CD14-positive monocyte (primary cell): ENCODE measurements at regions not wholly inside any gene's neighbourhood (a gene's known extent, or its start where the extent isn't known, plus 50 kb on each side); places are given as distances from the start of the nearest gene placed in this dataset.

Source experiments
- DNase-seq, 3 donors: peaks; one replicate each; pipeline ENCODE4 v3.0.0-alpha.2; 2011 to 2022
- H2AFZ ChIP-seq: 2 replicates; pipeline ENCODE4 v1.6.0; 2012; ENCODE audit warnings: mild to moderate bottlenecking, low read depth, low read length, inconsistent platforms; ENCODE audit not compliant: insufficient read depth, poor library complexity, severe bottlenecking
- H3K27ac ChIP-seq, 2 donors: 1 replicate in 1 of 2; 2 replicates in 1 of 2; pipeline ENCODE4 v1.5.1; 2012 to 2013; ENCODE audit warnings: low read length in 2 of 2, control low read depth in 1 of 2, inconsistent platforms in 1 of 2, low read depth in 1 of 2, mild to moderate bottlenecking in 1 of 2
- H3K27me3 ChIP-seq, 2 donors: one replicate each; pipeline versions ENCODE4 v1.6.0 to v1.6.1; 2011 to 2013; ENCODE audit warnings: low read length in 2 of 2; ENCODE audit not compliant: control insufficient read depth in 2 of 2, insufficient read depth in 2 of 2
- H3K36me3 ChIP-seq, 2 donors: replicated peaks in 1 of 2; 1 replicate in 1 of 2; 2 replicates in 1 of 2; pipeline versions ENCODE4 v1.5.1 to v1.6.1; 2012 to 2013; ENCODE audit warnings: low read length in 2 of 2, control low read depth in 1 of 2, inconsistent platforms in 1 of 2, mild to moderate bottlenecking in 1 of 2; ENCODE audit not compliant: insufficient read depth in 2 of 2, control insufficient read depth in 1 of 2
- H3K4me1 ChIP-seq, 2 donors: 1 replicate in 1 of 2; 2 replicates in 1 of 2; pipeline versions ENCODE4 v1.5.1 to v1.6.1; 2012 to 2013; ENCODE audit warnings: low read length in 2 of 2, control low read depth in 1 of 2, inconsistent platforms in 1 of 2, mild to moderate bottlenecking in 1 of 2, moderate library complexity in 1 of 2; ENCODE audit not compliant: insufficient read depth in 2 of 2, control insufficient read depth in 1 of 2
- H3K4me2 ChIP-seq: replicated peaks from 2 replicates; pipeline ENCODE3; 2012; ENCODE audit warnings: low read length, moderate library complexity, mild to moderate bottlenecking; ENCODE audit not compliant: poor library complexity, severe bottlenecking; ENCODE audit errors: extremely low read depth
- H3K4me3 ChIP-seq, 3 experiments: fragments of 200-600 bp in 1 of 3; sonication (generic) in 1 of 3; replicated peaks in 1 of 3; 1 replicate in 2 of 3; 2 replicates in 1 of 3; pipeline ENCODE4 v1.5.1; 2011 to 2013; ENCODE audit warnings: low read length in 3 of 3, mild to moderate bottlenecking in 3 of 3, control low read depth in 2 of 3, low read depth in 2 of 3, inconsistent platforms in 1 of 3, moderate library complexity in 1 of 3
- H3K79me2 ChIP-seq: 2 replicates; pipeline ENCODE4 v1.6.0; 2012; ENCODE audit warnings: mild to moderate bottlenecking, control low read depth, inconsistent platforms, low read length, moderate library complexity; ENCODE audit not compliant: insufficient read depth
- H3K9ac ChIP-seq: 2 replicates; pipeline ENCODE4 v1.6.0; 2017; ENCODE audit warnings: low read length, mild to moderate bottlenecking; ENCODE audit not compliant: insufficient read depth, poor library complexity, severe bottlenecking
- H3K9me3 ChIP-seq, 2 donors: replicated peaks in 1 of 2; 1 replicate in 1 of 2; 2 replicates in 1 of 2; pipeline versions ENCODE4 v1.5.1 to v1.6.1; 2012 to 2013; ENCODE audit warnings: low read length in 2 of 2, control low read depth in 1 of 2; ENCODE audit not compliant: control insufficient read depth in 1 of 2, insufficient read depth in 1 of 2
- H4K20me1 ChIP-seq: 2 replicates; pipeline ENCODE4 v1.6.0; 2012; ENCODE audit warnings: mild to moderate bottlenecking, low read length, control low read depth, moderate library complexity; ENCODE audit not compliant: insufficient read depth
- H3K27ac Mint-ChIP-seq, 7 donors: one replicate each; pipeline ENCODE4 v1.8.0; 2020; ENCODE audit warnings: mild to moderate bottlenecking in 7 of 7, mixed read lengths in 7 of 7, moderate library complexity in 6 of 7, inconsistent platforms in 2 of 7
- H3K27me3 Mint-ChIP-seq, 3 donors: one replicate each; pipeline ENCODE4 v1.8.0; 2021 to 2022; ENCODE audit warnings: low read depth in 3 of 3, mild to moderate bottlenecking in 3 of 3, mixed read lengths in 3 of 3, moderate library complexity in 3 of 3, inconsistent platforms in 1 of 3
- H3K36me3 Mint-ChIP-seq, 2 donors: one replicate each; pipeline ENCODE4 v1.8.0; 2020; ENCODE audit warnings: mixed read lengths in 2 of 2, inconsistent platforms in 1 of 2, mild to moderate bottlenecking in 1 of 2
- H3K4me1 Mint-ChIP-seq: one replicate; pipeline ENCODE4 v1.8.0; 2020; ENCODE audit warnings: mild to moderate bottlenecking, mixed read lengths
- H3K4me3 Mint-ChIP-seq, 2 donors: one replicate each; pipeline ENCODE4 v1.8.0; 2020; ENCODE audit warnings: mild to moderate bottlenecking in 2 of 2, mixed read lengths in 2 of 2, moderate library complexity in 1 of 2
- H3K9me3 Mint-ChIP-seq, 7 donors: one replicate each; pipeline ENCODE4 v1.8.0; 2020 to 2022; ENCODE audit warnings: mixed read lengths in 7 of 7, mild to moderate bottlenecking in 6 of 7, moderate library complexity in 6 of 7, inconsistent platforms in 2 of 7
- WGBS: methylation state at CpG from one replicate; pipeline ENCODE4 v1.1.5; 2013; ENCODE audit warnings: missing lambda C conversion rate; ENCODE audit not compliant: insufficient coverage; 5-methylcytosine and 5-hydroxymethylcytosine counted together
- intact Hi-C, 2 donors: fragments of 100-400 bp; cut with micrococcal nuclease; formaldehyde crosslinking; loops; one replicate each; pipeline versions ENCODE4 v1.15.0 to v1.15.1; 2023
- TF ChIP-seq, protein P1 (sequence below): fragments of 200-600 bp; IDR thresholded peaks from one replicate; pipeline ENCODE4 v1.8.0; 2022; ENCODE audit warnings: antibody characterized with exemption, mild to moderate bottlenecking

DNA sequence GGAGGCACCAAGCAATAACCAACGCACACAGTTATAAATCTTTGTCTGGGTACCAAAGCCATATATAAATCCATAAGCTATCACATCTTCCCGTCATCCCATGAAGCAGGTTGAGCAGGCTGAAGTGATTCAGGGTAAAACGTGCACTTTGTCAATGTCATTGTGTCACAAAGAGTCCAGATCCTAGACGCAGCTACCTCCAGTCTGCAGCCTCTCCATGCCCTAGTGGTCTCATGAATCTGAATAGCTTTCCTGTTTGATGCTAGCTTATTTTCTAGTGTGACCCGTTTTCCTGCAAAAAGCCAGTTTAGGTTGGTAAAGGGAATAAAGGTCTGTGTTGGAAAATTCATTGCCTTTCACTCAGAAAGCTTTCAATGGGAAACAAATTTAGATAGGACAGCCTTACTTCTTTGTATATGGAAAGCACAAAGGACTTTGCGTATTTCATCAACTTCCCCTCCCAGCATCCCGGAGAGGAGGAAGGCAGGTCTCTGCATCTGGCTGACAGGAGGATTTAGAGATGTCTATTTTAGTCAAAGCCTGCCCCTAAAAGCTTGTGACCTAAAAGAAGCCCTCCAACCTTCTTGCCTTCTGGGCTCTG is 222.3 kb upstream of the ARL4C start:
- intact Hi-C loops: no loop called here
- H3K9ac ChIP-seq: no peak overlapping the region
- DNase-seq: no peak
- 92% methylated on average over 4 of the region's 7 CpGs for WGBS
- no peak overlapping the region for H3K4me2 ChIP-seq
- H3K4me3 ChIP-seq: no peak overlapping the region
- H3K27me3 ChIP-seq: no peaks in the 10 kb centered on the region
- no peaks in the 10 kb centered on the region for H3K4me1 Mint-ChIP-seq
- H3K9me3 ChIP-seq: no peaks in the 10 kb centered on the region
- H3K36me3 Mint-ChIP-seq: no peaks in the 10 kb centered on the region
- no peak overlapping the region for H3K27ac ChIP-seq
- TF ChIP-seq, protein P1, sequence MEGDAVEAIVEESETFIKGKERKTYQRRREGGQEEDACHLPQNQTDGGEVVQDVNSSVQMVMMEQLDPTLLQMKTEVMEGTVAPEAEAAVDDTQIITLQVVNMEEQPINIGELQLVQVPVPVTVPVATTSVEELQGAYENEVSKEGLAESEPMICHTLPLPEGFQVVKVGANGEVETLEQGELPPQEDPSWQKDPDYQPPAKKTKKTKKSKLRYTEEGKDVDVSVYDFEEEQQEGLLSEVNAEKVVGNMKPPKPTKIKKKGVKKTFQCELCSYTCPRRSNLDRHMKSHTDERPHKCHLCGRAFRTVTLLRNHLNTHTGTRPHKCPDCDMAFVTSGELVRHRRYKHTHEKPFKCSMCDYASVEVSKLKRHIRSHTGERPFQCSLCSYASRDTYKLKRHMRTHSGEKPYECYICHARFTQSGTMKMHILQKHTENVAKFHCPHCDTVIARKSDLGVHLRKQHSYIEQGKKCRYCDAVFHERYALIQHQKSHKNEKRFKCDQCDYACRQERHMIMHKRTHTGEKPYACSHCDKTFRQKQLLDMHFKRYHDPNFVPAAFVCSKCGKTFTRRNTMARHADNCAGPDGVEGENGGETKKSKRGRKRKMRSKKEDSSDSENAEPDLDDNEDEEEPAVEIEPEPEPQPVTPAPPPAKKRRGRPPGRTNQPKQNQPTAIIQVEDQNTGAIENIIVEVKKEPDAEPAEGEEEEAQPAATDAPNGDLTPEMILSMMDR: no peak
- H3K27ac Mint-ChIP-seq: no peak overlapping the region
- no peak overlapping the region for H2AFZ ChIP-seq
- H3K4me3 Mint-ChIP-seq: no peak overlapping the region
- no peaks in the 10 kb centered on the region for H3K27me3 Mint-ChIP-seq
- no peaks in the 10 kb centered on the region for H3K4me1 ChIP-seq
- no peaks in the 10 kb centered on the region for H4K20me1 ChIP-seq
- H3K79me2 ChIP-seq: no peaks in the 10 kb centered on the region
- no peaks in the 10 kb centered on the region for H3K36me3 ChIP-seq
- peaks cover 0 to 12% (median 2%) of the 10 kb centered on the region in 7 donors for H3K9me3 Mint-ChIP-seq

DNA sequence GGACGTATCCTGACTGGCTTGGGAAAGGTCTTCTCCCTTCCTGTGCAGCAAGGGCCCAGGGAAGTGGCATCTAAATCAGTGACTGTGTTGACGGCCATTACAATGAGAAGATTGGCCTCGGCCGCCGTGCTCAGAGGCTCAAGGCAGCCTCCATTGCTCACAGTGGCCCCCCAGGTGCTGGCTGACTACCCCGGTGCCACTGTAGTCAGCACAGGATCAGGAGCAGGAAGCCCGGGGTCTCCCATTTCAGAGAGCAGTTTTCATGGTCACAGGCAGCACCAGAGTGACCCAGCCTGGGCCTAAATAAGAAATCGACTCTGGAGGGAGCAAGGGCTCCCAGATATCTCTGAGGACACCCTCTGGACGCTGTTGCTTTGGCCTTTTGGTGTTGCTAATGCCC is 219.4 kb upstream of the ARL4C start:
- intact Hi-C loops: no loop called here
- Histone ChIP-seq H3K4me2 (no peak overlapping the region), H3K4me1 (no peaks in the 10 kb centered on the region), H3K4me3 (no peak overlapping the region), H3K36me3 (no peaks in the 10 kb centered on the region), H3K27me3 (no peaks in the 10 kb centered on the region), H4K20me1 (no peaks in the 10 kb centered on the region), H2AFZ (no peak overlapping the region), H3K79me2 (no peaks in the 10 kb centered on the region), H3K9ac (no peak overlapping the region), H3K9me3 (no peaks in the 10 kb centered on the region), H3K27ac (no peak overlapping the region)
- 92% methylated on average over 9 of the region's 9 CpGs for WGBS
- Mint-ChIP-seq H3K36me3 (no peaks in the 10 kb centered on the region), H3K27ac (no peak overlapping the region), H3K9me3 (peaks cover 1 to 15% (median 3%) of the 10 kb centered on the region in 7 donors), H3K4me1 (no peaks in the 10 kb centered on the region), H3K27me3 (peaks cover 0 to 2% (median 0%) of the 10 kb centered on the region in 3 donors), H3K4me3 (no peak overlapping the region)
- TF ChIP-seq, protein P1: no peak
- no peak for DNase-seq
